ENCODE measurements at regions not wholly inside any gene's neighbourhood (a gene's known extent, or its start where the extent isn't known, plus 50 kb on each side); places are given as distances from the start of the nearest gene placed in this dataset.

- no peak for TF ChIP-seq CTCF (IDR thresholded peaks at IDR 0.05)
- TF ChIP-seq POLR2A (IDR thresholded peaks at IDR 0.05) = no peak
- no peak for TF ChIP-seq EP300 (IDR thresholded peaks at IDR 0.05)
Observed at GRCh38 chr10:3282674-3283017, 110.1 kb upstream of the PITRM1 start.
